ENCODE measurements at regions not wholly inside any gene's neighbourhood (a gene's known extent, or its start where the extent isn't known, plus 50 kb on each side); places are given as distances from the start of the nearest gene placed in this dataset.
"Not testable (repeated sequence)": the region's sequence is repeated elsewhere in the genome, so short reads cannot be mapped to it uniquely, and the experiment has no call there.

DNA sequence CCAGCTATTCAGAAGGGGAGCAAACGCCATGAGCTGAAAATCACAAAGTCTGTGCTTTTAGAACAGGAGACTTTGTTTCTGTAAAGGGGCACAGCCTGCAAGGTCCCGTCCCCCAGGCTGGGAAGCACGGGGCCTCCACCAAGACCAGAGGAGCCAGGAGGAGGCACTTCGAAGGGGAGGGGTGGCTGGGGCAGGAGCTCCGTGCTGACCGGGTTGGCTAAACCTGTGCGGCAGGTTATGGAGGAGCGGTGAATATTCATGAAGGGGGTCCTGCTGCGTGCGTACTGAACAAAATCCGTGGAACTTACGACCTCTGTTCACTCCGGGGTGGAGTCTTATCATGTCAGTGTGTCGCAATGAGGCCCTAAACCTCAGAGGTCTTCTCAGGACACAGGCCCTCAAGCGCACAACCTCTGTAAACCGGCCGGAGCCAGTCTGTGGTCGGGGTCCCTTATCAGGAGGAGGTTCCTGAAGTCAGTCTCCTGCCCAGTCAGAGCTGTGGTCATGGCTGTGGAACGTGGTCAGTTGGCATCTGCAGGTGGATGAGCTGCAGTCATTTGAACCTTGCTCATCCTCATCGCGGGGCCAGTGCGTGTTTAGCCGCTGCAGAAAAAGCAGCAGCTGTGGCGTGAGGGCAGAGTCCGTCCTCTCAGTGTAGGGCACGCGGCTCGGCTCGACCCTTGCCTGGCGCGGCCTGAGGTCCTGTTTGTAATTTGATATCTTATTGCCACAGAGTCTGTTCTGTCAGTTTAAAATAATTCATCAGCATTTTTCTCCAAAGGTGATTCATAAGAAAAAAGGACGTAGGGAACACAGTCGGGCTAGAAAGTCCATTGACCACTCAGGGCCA is 5507.7 kb upstream of the TPTE start:
- DNase-seq (ENCODE audit: extremely low read depth in 1 of 11, low read depth in 9 of 11, low spot score in 4 of 11), result not testable (repeated sequence)

DNA sequence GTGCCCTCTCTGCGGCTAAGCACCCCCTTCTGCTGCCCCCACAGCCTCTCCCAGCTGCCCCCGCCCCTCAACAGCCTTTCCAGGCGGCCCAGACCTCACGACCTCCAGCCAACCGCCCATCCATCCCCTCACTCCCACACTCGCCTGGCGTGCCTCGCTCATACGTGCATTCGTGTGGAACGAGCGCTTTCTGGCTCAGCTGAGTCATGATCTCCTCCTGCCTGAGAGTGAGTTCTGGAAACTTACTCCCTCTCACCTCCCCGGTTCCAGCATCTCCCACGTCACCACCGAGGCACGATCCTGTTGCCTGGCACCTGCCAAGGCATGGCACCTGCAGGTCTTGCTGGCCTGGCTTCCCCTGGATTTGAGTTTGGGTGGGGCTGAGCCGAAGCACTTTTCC is 5506.2 kb upstream of the TPTE start:
- not testable (repeated sequence) for DNase-seq (ENCODE audit: extremely low read depth in 1 of 11, low read depth in 9 of 11, low spot score in 4 of 11)

DNA sequence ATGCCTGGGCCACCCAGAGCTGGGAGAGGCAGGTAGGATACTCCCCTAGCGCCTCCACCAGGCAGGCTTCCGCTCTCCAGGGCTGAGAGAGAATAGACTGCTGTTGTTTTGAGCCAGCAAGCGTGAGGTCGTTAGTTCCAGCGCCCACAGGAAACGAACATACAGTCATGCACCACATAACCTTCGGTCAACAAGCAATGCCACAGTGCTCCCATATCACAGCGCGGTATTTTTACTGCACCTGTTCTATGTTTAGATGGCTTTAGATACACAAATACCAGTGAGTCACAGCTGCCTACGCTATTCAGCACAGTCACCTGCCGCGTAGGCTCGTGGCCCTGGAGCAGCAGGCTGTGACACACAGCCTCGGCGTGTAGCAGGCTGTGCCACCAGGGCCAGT is 5502.3 kb upstream of the TPTE start:
- not testable (repeated sequence) for DNase-seq (ENCODE audit: extremely low read depth in 1 of 11, low read depth in 9 of 11, low spot score in 4 of 11)

DNA sequence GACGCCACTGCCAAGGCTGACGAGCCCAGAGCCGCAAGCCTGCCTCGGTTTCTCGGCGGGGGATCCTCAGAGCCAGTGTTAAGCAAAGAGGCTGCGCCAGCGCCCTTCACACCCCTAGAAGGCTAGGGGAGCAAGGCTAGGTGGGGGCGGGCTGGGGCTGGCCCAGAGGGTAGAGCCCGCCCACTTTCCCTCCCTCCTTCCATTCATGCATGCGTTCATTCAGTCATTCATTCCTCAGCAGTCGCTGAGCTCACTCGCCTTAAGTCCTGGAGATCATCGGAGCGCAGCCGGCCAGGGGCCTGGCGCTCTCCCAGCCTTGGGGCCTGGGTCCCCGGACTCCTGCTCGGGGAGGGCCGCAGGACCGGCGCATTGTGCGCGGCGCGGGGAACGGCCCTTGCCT is 5499.6 kb upstream of the TPTE start:
- DNase-seq (ENCODE audit: extremely low read depth in 1 of 11, low read depth in 9 of 11, low spot score in 4 of 11), result not testable (repeated sequence)

DNA sequence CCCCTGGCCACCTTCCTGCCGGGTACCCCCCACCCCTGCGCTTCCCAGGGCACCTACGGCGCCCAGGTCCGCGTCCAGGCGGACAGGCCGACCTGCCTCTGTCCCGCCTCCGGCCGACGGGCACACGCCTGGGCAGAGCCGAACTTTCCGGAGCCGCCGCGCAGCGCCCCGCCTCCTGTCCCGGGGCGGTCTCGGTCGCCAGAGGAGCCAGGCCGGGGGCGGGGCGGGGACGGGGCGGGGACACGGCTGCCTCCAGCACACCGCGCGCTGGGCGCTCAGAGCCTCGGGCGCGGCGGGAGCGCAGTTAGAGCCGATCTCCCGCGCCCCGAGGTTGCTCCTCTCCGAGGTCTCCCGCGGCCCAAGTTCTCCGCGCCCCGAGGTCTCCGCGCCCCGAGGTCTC is 5499.1 kb upstream of the TPTE start:
- not testable (repeated sequence) for DNase-seq (ENCODE audit: extremely low read depth in 1 of 11, low read depth in 9 of 11, low spot score in 4 of 11)

DNA sequence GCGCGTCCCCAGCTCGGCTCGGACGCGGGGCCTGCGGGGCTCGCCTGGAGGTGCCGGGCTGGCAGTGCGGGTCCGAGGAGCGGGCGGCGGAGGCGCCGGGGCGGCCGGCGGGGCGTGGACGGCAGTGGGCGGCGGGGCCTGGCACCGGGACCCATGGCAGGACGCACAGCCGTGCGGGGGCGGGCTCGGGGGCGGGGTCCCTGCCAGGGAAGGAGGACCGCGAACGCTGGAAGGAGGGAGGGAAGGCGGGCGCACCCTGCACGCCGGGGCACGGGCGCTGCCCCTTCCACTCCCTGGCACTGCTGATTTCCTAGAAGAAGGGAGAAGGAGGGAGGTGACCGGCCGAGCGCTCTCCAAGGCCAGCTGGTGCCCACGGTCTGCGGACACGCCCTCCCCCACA is 5498.6 kb upstream of the TPTE start:
- not testable (repeated sequence) for DNase-seq (ENCODE audit: extremely low read depth in 1 of 11, low read depth in 9 of 11, low spot score in 4 of 11)

DNA sequence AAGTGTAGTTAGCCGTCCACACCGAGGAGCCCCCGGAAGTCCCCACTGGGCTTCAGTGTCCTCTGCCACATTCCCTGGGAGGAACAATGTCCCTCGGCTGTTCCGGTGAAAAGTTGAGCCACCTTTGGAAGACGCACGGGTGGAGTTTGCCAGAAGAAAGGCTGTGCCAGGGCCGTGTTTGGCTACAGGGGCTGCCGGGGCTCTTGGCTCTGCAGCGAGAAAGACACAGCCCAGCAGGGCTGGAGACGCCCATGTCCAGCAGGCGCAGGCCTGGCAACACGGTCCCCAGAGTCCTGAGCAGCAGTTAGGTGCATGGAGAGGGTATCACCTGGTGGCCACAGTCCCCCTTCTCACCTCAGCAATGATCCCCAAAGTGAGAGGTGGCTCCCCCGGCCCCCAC is 5486.2 kb upstream of the TPTE start:
- DNase-seq (ENCODE audit: extremely low read depth in 1 of 11, low read depth in 9 of 11, low spot score in 4 of 11), result not testable (repeated sequence)

DNA sequence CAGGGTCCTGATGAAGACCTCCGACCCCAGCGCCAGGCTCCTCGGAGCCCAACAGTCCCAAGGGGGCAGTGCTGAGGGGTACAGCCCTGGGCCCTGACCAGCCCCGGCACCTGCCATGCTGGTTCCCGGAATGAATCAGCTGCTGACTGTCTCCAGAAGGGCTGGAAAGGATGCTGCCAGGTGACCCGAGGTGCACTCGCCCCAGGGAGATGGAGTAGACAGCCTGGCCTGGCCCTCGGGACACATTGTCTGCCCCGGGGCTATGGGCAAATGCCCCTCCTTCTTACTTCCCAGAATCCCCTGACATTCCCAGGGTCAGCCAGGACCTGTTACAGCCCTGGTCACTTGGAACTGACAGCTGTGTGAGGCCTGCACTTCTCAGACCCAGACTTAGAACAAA is 5485.8 kb upstream of the TPTE start:
- DNase-seq (ENCODE audit: extremely low read depth in 1 of 11, low read depth in 9 of 11, low spot score in 4 of 11), result not testable (repeated sequence)

DNA sequence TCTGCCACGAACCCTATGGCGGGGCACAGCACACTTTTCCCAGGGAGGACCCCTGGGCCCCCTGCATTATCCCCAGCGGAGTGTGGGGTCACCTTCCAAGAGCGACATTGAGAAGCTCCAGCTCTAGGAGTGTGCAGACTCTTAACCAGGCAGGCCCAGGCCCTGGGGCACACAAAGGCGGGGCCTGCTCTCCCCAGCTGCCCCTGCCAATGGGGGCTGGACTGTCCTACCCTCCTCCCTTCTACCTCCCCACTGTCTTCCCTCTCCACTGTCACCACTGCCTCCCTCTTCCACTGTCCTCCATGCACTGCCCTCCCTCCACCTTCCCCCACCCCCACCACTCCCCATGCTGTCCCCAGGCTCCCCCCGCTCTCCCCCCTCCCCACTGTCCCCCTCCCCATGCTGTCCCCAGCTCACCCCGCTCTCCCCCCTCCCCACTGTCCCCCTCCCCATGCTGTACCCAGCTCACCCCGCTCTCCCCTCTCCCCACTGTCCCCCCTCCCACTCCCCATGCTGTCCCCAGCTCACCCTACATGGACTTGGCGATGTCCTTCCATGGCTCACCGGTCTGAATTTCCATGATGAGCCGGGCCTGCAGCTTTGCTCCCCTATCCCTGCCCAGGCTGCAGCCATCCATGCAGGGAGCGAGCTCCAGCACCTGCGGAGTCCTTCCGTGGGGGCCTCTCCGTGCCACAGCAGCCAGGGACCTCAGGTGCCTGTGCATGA is 5483.6 kb upstream of the TPTE start:
- not testable (repeated sequence) for DNase-seq (ENCODE audit: extremely low read depth in 1 of 11, low read depth in 9 of 11, low spot score in 4 of 11)

DNA sequence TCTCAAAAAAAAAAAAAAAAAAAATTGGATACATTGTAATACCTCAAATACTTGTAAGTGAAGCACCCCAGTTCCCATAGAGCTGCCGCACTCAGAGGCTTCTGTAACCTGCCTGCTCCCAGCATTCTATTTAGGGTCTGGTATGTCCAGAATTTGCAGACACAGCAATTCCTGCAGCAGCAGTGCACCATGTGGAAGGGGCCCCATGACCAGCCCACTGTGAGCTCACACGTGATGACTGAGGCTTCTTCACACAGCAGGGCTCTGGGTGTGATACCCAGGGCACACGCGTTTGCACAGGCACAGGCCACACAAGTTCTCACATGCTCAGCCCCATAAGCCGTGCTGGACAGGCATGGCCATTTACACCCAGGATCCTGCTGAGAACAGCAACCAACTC is 5481.5 kb upstream of the TPTE start:
- DNase-seq (ENCODE audit: extremely low read depth in 1 of 11, low read depth in 9 of 11, low spot score in 4 of 11), result not testable (repeated sequence)

DNA sequence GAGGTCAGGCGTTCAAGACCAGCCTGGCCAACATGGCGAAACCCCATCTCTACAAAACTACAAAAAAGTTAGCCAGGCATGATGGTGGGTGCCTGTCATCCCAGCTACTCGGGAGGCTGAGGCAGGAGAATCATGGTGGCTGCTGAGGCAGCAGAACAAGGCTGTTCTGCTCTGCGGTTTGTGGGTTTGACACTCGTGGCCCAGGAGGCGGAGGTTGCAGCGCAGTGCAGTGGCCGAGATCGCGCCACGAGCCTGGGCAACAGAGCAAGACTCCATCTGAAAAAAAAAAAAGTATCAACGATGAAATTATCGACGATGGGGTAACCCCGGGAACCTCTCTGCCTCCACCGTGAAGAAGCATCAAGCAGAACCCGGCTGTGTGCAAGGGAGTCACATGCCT is 5478.8 kb upstream of the TPTE start:
- not testable (repeated sequence) for DNase-seq (ENCODE audit: extremely low read depth in 1 of 11, low read depth in 9 of 11, low spot score in 4 of 11)

DNA sequence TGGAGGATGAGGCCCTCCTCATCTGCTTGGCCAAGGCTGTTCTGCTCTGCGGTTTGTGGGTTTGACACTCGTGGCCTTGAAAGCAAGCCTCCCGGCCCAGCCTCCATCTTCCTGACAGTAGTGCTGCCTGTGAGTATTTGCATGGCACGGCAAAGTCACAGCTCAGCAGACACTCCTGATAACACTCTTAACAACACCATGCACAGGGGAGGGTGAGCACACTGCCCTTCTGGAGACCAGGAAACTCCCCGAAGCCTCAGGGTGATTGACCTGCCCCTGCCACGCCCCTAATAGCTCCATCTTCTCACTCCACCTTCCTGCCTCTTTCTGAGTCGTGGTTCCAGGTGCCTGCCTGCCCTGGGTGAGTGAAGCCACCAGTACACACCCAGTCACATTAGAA is 5476.6 kb upstream of the TPTE start:
- DNase-seq (ENCODE audit: extremely low read depth in 1 of 11, low read depth in 9 of 11, low spot score in 4 of 11), result not testable (repeated sequence)

DNA sequence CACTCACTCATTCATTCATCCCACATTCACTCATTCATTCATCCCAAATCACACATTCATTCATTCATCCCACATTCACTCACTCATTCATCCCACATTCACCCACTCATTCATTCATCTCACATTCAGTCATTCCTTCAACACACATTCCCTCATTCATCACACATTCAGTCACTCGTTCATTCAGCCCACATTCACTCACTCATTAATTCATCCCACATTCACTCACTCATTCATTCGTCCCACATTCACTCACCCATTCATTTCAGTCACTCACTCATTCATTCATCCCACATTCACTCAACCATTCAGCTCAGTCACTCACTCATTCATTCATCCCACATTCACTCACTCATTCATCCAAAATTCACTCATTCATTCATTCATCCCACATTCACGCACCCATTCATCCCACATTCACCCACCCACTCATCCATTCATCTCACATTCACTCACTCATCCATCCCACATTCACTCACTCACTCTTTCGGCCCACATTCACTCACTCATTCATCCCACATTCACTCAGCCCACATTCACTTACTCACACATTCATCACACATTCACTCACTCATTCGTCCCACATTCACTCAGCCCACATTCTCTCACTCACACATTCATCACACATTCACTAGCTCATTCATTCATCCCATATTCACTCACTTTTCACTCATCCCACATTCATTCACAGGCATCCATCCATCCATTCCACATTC is 5469.9 kb upstream of the TPTE start:
- DNase-seq (ENCODE audit: extremely low read depth in 1 of 11, low read depth in 9 of 11, low spot score in 4 of 11), result not testable (repeated sequence)

DNA sequence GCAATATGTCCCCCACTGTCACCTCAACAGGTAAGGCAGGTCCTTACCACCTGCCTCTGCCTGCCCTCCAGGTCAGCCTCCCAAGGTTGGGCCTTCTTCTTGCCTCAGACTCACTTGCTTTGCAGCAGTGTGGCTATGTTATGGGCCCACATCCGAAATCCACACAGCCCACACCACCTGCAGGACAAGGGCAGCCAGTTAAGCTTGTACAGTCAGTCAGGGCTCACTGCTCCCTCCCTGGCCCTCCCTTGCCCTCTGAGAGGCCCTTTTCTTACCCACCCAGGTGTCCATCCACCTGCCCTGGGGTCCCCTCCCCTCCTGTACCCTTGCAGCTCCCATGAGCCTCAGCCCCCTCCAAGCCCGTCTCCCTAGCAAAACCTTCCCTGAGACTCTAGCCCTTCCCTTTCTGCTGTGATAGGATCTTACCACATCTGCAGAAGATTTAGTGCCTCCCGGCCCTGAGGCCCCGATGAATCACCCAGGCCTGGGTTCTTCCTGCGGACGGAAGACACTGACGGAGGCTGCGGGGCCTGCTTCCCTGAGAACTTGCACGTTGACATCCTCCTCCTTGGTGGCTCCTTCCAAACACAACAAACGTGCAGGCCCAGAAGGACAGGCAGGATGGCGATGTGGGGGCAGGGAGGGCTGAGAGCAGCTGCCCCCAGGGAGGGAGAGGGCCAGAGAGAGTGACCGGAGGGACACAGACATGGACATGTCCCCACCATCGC is 5466.2 kb upstream of the TPTE start:
- not testable (repeated sequence) for DNase-seq (ENCODE audit: extremely low read depth in 1 of 11, low read depth in 9 of 11, low spot score in 4 of 11)

DNA sequence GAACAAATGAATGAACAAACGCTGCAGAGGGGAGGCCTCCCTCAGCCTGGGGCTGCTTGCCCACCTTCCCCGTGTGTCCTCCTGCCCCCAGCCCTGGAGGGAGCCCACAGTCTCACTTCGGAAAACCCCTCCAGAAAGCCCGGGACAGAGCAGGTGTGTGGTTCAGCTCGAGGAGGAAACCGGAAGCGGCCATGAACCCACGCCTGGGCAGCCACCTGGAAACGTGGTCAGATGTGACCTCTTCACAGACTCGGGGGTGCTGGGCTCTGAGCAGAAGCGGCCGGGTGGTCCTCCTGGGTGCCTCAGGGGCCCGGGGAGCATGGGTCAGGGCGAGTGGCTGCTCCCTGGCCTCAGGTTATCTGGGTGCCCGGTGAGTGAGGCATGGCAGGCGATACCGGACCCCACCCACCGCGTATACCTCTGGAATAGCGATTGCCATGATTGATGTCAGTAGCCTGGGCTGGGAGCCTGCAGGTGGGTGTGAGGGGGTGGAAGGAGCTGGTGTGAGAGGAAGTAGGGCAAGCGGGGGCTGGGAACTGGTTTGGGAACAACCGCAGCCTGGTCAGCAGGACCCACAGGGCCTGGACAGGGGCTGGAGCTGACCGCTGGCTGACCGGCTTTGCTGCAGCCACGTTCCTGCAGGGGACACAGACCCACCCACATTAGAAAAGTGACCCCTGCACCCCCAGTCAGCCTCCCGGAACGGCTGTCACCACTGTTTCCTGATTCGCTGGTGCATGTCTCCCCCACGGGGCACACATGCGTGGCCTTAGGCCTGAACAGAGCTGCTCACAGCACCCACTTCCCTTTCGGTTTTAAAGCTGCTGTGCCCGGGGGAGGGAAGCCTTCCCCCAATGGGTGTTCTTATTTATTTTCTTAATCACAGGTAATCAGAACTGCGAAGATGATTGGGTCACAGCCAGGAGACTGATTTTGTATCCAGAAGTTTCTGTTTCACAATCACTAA is 5465.1 kb upstream of the TPTE start:
- DNase-seq (ENCODE audit: extremely low read depth in 1 of 11, low read depth in 9 of 11, low spot score in 4 of 11), result not testable (repeated sequence)

DNA sequence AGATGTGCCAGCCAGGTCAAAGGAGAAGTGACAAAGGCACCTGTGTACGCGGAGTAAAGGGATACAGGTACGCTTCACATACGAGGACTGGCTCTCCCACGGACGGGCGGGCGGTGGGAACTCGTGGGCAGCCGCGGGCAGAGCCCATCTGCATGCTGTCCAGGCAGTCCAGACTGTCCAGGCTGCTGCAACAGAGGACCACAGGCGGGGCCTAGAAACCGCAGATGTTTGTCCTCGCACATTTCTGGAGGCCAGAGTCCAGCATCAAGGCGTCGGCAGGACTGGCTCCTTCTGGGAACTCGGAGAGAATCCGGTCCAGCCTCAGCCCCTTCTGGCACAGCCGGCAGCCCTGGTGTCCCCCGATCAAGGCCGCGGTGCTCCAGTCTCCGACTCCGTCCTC is 5464.3 kb upstream of the TPTE start:
- DNase-seq (ENCODE audit: extremely low read depth in 1 of 11, low read depth in 9 of 11, low spot score in 4 of 11), result not testable (repeated sequence)

DNA sequence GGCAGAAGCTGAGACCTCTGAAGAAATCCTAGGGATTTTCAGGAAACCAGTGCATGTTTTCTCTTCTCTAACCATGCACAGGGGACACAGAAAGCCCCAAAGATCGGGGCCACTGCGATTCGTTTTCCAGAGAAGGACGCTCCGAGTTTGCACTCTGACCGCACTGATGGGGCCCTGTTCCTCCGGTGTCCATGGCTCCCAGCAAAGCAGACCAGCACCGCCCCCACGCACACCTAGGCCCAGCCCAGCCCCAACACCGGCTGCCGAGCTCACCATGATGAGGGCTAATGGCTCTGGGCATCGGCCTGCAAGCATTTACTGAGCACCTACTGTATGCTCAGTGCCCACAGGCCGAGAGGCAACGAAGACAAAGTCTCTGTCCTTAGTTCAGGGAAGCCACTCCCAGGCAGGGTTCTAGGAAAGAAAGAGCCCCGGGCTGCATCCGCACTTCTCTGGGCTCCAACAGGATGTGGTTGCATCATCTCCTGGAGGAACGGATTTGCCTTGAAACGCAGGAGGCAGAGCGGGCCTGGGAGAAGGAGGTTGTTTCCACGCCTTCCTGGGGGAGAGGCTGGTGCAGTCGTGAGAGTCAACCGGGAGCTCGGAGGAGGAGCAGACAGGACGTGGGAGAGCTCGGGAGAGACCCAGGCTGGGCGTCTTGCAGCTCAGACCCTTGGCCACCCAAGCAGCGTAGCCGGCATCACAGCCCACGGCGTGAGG is 5460.9 kb upstream of the TPTE start:
- DNase-seq (ENCODE audit: extremely low read depth in 1 of 11, low read depth in 9 of 11, low spot score in 4 of 11), result not testable (repeated sequence)

All from renal cortex interstitium (tissue), 11 donors.